K562 (cell line): ENCODE measurements at regions not wholly inside any gene's neighbourhood (a gene's known extent, or its start where the extent isn't known, plus 50 kb on each side); places are given as distances from the start of the nearest gene placed in this dataset.
A peak's percentile ranks its signal among the peaks of the same experiment; 100 is the strongest.

Experiments used
- CBFB ChIP-seq: sonication (generic); formaldehyde crosslinking; IDR thresholded peaks from 2 replicates; pipeline ENCODE4 v1.4.0; 2020; ENCODE audit warnings: mild to moderate bottlenecking, missing genetic modification reagents
- MAFF ChIP-seq: IDR thresholded peaks from 2 replicates; pipeline ENCODE4 v1.6.1; 2012; ENCODE audit warnings: low read length, improper control_type of control experiment
- MAFG ChIP-seq: fragments of 450-650 bp; conservative IDR thresholded peaks from 2 replicates; pipeline ENCODE4 v1.6.1; 2016; ENCODE audit warnings: missing genetic modification characterization, missing compliant biosample characterization
- POLR2G ChIP-seq: fragments of 200-400 bp; formaldehyde crosslinking; IDR thresholded peaks from 2 replicates; pipeline ENCODE4 v1.6.1; 2017; ENCODE audit warnings: low read depth, mild to moderate bottlenecking, antibody characterized with exemption, low read length, moderate library complexity
- PTRF ChIP-seq: fragments of 450-650 bp; IDR thresholded peaks from 2 replicates; pipeline ENCODE4 v1.6.1; 2016; ENCODE audit warnings: mild to moderate bottlenecking, missing genetic modification characterization, missing compliant biosample characterization
- ZNF133 ChIP-seq: fragments of 250-450 bp; sonication (Bioruptor Pico); IDR thresholded peaks from 2 replicates; pipeline ENCODE4 v1.4.0; 2020; ENCODE audit warnings: mild to moderate bottlenecking
- ZNF316 ChIP-seq: fragments of 450-650 bp; IDR thresholded peaks from 2 replicates; pipeline ENCODE4 v1.6.1; 2016
- TF ChIP-seq, protein P1 (sequence below), 3 experiments: fragments of 200-800 bp in 1 of 3; fragments of 250-450 bp in 1 of 3; fragments of 450-650 bp in 1 of 3; sonication (Bioruptor Pico) in 1 of 3; sonication (Bioruptor generic) in 1 of 3; formaldehyde crosslinking in 1 of 3; IDR thresholded peaks; 2 replicates each; pipeline versions ENCODE4 v1.6.1 to v1.8.0; 2016 to 2022; ENCODE audit warnings: mild to moderate bottlenecking in 2 of 3, missing genetic modification characterization in 2 of 3, missing compliant biosample characterization in 1 of 3, moderate library complexity in 1 of 3
- TF ChIP-seq, protein P2 (sequence below): IDR thresholded peaks from 2 replicates; pipeline ENCODE4 v1.6.1; 2011; ENCODE audit warnings: borderline replicate concordance, low read depth, mild to moderate bottlenecking, moderate library complexity, low read length; ENCODE audit not compliant: insufficient read depth, poor library complexity, severe bottlenecking
- TF ChIP-seq, protein P3 (sequence below): fragments of 250-450 bp; sonication (Bioruptor Pico); IDR thresholded peaks from 2 replicates; pipeline ENCODE4 v1.5.0; 2021; ENCODE audit warnings: mild to moderate bottlenecking, moderate library complexity
- TF ChIP-seq, protein P4 (sequence below): fragments of 250-450 bp; sonication (Bioruptor Pico); IDR thresholded peaks from 2 replicates; pipeline ENCODE4 v1.4.0; 2020; ENCODE audit warnings: mild to moderate bottlenecking, moderate library complexity
- TF ChIP-seq, protein P5 (sequence below), 2 experiments: fragments of 450-650 bp; conservative IDR thresholded peaks; 2 replicates each; pipeline ENCODE4 v1.6.1; 2017; ENCODE audit warnings: mild to moderate bottlenecking in 2 of 2, moderate library complexity in 2 of 2

DNA sequence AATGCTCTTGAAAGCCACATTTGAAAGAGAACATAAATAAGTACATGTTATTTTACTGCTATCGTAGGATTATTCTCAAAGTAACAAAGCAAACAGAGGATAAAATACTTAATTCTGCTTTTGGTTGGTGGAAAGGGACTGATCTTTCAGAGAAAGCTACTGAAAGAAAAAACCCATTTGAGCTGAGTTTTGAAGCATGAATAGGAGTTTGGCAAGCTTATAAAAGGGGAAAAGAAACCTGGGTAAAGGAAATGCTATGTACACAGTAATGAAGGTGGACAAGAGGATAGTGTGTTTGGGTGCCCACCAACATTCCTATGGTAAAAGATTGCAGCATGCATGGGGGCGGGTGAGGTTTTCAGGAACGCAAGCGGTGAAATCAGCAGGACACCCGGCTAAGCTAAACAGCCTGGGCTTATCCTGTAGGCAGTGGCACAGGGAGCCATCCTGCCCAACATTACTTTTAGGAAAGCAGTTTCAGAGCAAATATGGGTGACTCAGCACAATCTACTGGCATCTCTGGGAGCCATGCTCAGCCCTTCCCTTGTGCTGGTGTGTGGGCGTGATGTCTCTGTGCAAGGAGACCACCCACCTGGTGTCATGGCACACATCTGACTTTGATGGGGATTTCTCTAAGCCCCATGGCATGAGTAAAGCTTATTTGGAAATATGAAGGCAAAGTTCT lies 673.9 kb upstream of the KLF4 start (continued):
- TF ChIP-seq, protein P1, sequence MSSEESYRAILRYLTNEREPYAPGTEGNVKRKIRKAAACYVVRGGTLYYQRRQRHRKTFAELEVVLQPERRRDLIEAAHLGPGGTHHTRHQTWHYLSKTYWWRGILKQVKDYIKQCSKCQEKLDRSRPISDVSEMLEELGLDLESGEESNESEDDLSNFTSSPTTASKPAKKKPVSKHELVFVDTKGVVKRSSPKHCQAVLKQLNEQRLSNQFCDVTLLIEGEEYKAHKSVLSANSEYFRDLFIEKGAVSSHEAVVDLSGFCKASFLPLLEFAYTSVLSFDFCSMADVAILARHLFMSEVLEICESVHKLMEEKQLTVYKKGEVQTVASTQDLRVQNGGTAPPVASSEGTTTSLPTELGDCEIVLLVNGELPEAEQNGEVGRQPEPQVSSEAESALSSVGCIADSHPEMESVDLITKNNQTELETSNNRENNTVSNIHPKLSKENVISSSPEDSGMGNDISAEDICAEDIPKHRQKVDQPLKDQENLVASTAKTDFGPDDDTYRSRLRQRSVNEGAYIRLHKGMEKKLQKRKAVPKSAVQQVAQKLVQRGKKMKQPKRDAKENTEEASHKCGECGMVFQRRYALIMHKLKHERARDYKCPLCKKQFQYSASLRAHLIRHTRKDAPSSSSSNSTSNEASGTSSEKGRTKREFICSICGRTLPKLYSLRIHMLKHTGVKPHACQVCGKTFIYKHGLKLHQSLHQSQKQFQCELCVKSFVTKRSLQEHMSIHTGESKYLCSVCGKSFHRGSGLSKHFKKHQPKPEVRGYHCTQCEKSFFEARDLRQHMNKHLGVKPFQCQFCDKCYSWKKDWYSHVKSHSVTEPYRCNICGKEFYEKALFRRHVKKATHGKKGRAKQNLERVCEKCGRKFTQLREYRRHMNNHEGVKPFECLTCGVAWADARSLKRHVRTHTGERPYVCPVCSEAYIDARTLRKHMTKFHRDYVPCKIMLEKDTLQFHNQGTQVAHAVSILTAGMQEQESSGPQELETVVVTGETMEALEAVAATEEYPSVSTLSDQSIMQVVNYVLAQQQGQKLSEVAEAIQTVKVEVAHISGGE (CRISPR knock-in tag; IDR thresholded peaks at IDR 0.05) = no peak
- peak; percentile 93 for TF ChIP-seq ZNF316
- TF ChIP-seq, protein P2, sequence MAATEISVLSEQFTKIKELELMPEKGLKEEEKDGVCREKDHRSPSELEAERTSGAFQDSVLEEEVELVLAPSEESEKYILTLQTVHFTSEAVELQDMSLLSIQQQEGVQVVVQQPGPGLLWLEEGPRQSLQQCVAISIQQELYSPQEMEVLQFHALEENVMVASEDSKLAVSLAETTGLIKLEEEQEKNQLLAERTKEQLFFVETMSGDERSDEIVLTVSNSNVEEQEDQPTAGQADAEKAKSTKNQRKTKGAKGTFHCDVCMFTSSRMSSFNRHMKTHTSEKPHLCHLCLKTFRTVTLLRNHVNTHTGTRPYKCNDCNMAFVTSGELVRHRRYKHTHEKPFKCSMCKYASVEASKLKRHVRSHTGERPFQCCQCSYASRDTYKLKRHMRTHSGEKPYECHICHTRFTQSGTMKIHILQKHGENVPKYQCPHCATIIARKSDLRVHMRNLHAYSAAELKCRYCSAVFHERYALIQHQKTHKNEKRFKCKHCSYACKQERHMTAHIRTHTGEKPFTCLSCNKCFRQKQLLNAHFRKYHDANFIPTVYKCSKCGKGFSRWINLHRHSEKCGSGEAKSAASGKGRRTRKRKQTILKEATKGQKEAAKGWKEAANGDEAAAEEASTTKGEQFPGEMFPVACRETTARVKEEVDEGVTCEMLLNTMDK = no peak
- TF ChIP-seq CBFB (CRISPR knock-in tag) = no peak
- TF ChIP-seq, protein P3, sequence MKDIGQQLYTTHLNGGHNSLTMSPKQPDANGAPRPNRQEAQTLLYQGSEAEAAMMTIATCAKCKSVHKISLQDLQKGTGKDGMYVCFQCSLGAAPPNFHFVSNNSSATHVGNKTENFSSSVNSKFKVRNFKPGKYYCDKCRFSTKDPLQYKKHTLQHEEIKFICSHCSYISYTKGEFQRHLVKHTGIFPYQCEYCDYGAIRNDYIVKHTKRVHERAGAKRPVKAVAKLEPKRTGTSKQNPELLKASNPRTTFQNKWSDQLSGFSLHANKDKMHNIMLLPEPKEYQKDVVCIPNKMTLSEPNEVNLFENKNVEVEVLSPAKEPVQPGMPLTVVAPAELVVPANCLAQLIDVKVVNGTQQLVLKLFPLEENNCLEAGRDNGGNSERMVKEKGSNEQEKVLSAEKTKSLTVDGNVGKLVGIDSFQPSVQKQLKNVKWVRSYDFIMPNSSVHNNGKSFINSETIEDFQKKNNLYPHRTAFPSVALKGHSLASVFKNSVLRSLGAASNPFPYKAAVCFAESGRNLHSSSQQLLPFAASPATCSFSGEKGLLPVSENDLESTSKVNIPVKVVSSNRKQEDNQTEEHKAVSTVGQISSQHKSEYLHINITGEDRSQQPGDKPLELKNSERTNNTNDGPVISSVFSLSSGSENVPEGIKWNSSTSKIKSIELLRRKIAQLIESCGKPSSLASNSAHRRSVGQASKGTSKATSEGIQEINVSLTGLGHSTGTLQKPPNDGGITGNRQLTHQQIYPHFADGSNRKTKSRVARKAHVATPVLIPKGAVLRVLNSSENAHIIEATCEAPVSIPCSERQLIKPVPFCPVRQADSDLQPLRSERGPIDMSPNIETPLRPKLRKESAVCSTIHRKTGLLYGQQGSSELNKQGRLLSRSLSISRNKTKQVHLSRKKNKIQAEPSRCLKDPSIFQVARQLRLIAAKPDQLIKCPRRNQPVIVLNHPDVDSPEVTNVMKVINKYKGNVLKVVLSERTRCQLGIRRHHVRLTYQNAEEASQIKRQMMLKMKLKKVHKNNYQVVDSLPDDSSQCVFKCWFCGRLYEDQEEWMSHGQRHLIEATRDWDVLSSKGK = no peak
- no peak for TF ChIP-seq ZNF133
- no peak for TF ChIP-seq POLR2G
- peak; percentile 93 for TF ChIP-seq MAFG (tag)
- TF ChIP-seq, protein P4, sequence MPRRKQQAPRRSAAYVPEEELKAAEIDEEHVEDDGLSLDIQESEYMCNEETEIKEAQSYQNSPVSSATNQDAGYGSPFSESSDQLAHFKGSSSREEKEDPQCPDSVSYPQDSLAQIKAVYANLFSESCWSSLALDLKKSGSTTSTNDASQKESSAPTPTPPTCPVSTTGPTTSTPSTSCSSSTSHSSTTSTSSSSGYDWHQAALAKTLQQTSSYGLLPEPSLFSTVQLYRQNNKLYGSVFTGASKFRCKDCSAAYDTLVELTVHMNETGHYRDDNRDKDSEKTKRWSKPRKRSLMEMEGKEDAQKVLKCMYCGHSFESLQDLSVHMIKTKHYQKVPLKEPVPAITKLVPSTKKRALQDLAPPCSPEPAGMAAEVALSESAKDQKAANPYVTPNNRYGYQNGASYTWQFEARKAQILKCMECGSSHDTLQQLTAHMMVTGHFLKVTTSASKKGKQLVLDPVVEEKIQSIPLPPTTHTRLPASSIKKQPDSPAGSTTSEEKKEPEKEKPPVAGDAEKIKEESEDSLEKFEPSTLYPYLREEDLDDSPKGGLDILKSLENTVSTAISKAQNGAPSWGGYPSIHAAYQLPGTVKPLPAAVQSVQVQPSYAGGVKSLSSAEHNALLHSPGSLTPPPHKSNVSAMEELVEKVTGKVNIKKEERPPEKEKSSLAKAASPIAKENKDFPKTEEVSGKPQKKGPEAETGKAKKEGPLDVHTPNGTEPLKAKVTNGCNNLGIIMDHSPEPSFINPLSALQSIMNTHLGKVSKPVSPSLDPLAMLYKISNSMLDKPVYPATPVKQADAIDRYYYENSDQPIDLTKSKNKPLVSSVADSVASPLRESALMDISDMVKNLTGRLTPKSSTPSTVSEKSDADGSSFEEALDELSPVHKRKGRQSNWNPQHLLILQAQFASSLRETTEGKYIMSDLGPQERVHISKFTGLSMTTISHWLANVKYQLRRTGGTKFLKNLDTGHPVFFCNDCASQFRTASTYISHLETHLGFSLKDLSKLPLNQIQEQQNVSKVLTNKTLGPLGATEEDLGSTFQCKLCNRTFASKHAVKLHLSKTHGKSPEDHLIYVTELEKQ (CRISPR knock-in tag) = no peak
- TF ChIP-seq MAFF = peak; percentile 85
- TF ChIP-seq, protein P5, sequence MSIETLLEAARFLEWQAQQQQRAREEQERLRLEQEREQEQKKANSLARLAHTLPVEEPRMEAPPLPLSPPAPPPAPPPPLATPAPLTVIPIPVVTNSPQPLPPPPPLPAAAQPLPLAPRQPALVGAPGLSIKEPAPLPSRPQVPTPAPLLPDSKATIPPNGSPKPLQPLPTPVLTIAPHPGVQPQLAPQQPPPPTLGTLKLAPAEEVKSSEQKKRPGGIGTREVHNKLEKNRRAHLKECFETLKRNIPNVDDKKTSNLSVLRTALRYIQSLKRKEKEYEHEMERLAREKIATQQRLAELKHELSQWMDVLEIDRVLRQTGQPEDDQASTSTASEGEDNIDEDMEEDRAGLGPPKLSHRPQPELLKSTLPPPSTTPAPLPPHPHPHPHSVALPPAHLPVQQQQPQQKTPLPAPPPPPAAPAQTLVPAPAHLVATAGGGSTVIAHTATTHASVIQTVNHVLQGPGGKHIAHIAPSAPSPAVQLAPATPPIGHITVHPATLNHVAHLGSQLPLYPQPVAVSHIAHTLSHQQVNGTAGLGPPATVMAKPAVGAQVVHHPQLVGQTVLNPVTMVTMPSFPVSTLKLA (conservative IDR thresholded peaks at IDR 0.05) = no peak
- TF ChIP-seq PTRF (tag) = no peak
